Natural killer cell (primary cell): ENCODE measurements at regions not wholly inside any gene's neighbourhood (a gene's known extent, or its start where the extent isn't known, plus 50 kb on each side); places are given as distances from the start of the nearest gene placed in this dataset.

ENCODE experiments used
- ATAC-seq, 3 donors: fragments of 150-1000 bp in 2 of 3; fragments of 200-7000 bp in 1 of 3; cut with Tn5 transposase; 1 replicate in 1 of 3; 2 replicates in 2 of 3; pipeline ENCODE4 v1.10.0; 2021; ENCODE audit warnings: mild to moderate bottlenecking in 2 of 3, moderate library complexity in 2 of 3
- DNase-seq, 2 donors: peaks; one replicate each; pipeline versions ENCODE4 v3.0.0 to v3.0.0-alpha.2; 2013 to 2021; ENCODE audit warnings: mixed read lengths in 1 of 2
- H3K27ac ChIP-seq: one replicate; pipeline ENCODE4 v1.5.1; 2013; ENCODE audit warnings: mild to moderate bottlenecking, low read length
- H3K27me3 ChIP-seq: one replicate; pipeline ENCODE4 v1.6.1; 2013; ENCODE audit warnings: low read length; ENCODE audit not compliant: control insufficient read depth, insufficient read depth
- H3K36me3 ChIP-seq: one replicate; pipeline ENCODE4 v1.6.1; 2013; ENCODE audit warnings: low read length; ENCODE audit not compliant: control insufficient read depth, insufficient read depth
- H3K4me1 ChIP-seq: one replicate; pipeline ENCODE4 v1.6.1; 2013; ENCODE audit warnings: low read length; ENCODE audit not compliant: control insufficient read depth, insufficient read depth
- H3K4me3 ChIP-seq: one replicate; pipeline ENCODE4 v1.5.1; 2013; ENCODE audit warnings: low read length
- H3K9me3 ChIP-seq: one replicate; pipeline ENCODE4 v1.6.1; 2013; ENCODE audit warnings: low read length; ENCODE audit not compliant: control insufficient read depth, insufficient read depth
- H3K27ac Mint-ChIP-seq, 2 donors: one replicate each; pipeline ENCODE4 v1.8.0; 2022; ENCODE audit warnings: mild to moderate bottlenecking in 2 of 2, mixed read lengths in 2 of 2, moderate library complexity in 1 of 2
- H3K27me3 Mint-ChIP-seq, 2 donors: one replicate each; pipeline ENCODE4 v1.8.0; 2022; ENCODE audit warnings: low read depth in 2 of 2, mixed read lengths in 2 of 2
- H3K36me3 Mint-ChIP-seq: one replicate; pipeline ENCODE4 v1.8.0; 2022; ENCODE audit warnings: mixed read lengths
- H3K4me1 Mint-ChIP-seq, 2 donors: one replicate each; pipeline ENCODE4 v1.8.0; 2022; ENCODE audit warnings: mixed read lengths in 2 of 2
- H3K4me3 Mint-ChIP-seq: one replicate; pipeline ENCODE4 v1.8.0; 2022; ENCODE audit warnings: mild to moderate bottlenecking, moderate library complexity, mixed read lengths
- H3K9me3 Mint-ChIP-seq, 2 donors: one replicate each; pipeline ENCODE4 v1.8.0; 2022; ENCODE audit warnings: mixed read lengths in 2 of 2
- CTCF ChIP-seq: fragments of 200-600 bp; IDR thresholded peaks from one replicate; pipeline ENCODE4 v1.8.0; 2022; ENCODE audit warnings: antibody characterized with exemption
- WGBS: methylation state at CpG from one replicate; pipeline ENCODE4 v1.1.7; 2013; ENCODE audit warnings: missing lambda C conversion rate; ENCODE audit not compliant: insufficient coverage; 5-methylcytosine and 5-hydroxymethylcytosine counted together
- intact Hi-C: fragments of 100-400 bp; cut with micrococcal nuclease; formaldehyde crosslinking; loops from one replicate; pipeline ENCODE4 v1.14.2; 2022

- H3K4me3 Mint-ChIP-seq, result peak overlapping the region; percentile 51
- DNase-seq, result no peak
- no peaks in the 10 kb centered on the region for H3K36me3 Mint-ChIP-seq
- Histone ChIP-seq H3K27ac (no peak overlapping the region), H3K9me3 (no peaks in the 10 kb centered on the region), H3K36me3 (no peaks in the 10 kb centered on the region), H3K4me1 (no peaks in the 10 kb centered on the region), H3K4me3 (no peak overlapping the region), H3K27me3 (no peaks in the 10 kb centered on the region)
- peak overlapping the region in 1 of 2 donors; percentile 28 for H3K27ac Mint-ChIP-seq
- peaks cover 0 to 15% of the 10 kb centered on the region in 2 donors for H3K27me3 Mint-ChIP-seq
- H3K9me3 Mint-ChIP-seq, result no peaks in the 10 kb centered on the region
- no peak for ATAC-seq
- no peak for TF ChIP-seq CTCF
- peaks cover 15 to 17% of the 10 kb centered on the region in 2 donors for H3K4me1 Mint-ChIP-seq
- intact Hi-C loops, result no loop called here
- 75% methylated on average over 2 of the region's 3 CpGs for WGBS
Measured at GRCh38 chr2:147558620-147559019, 286.2 kb upstream of the ACVR2A start.

GRCh38 chr2:147554521-147555107 is 290.2 kb upstream of the ACVR2A start:
- no peak for TF ChIP-seq CTCF
- ATAC-seq (no peak), DNase-seq (no peak)
- Histone ChIP-seq H3K9me3 (no peaks in the 10 kb centered on the region), H3K27me3 (no peaks in the 10 kb centered on the region), H3K4me1 (no peaks in the 10 kb centered on the region), H3K27ac (no peak overlapping the region), H3K4me3 (no peak overlapping the region), H3K36me3 (no peaks in the 10 kb centered on the region)
- Mint-ChIP-seq H3K27me3 (peaks cover 0 to 22% of the 10 kb centered on the region in 2 donors), H3K4me3 (no peak overlapping the region), H3K36me3 (no peaks in the 10 kb centered on the region), H3K27ac (no peak overlapping the region), H3K9me3 (no peaks in the 10 kb centered on the region), H3K4me1 (peaks cover 9 to 14% of the 10 kb centered on the region in 2 donors)
- 98% methylated on average over 5 of the region's 5 CpGs for WGBS
- intact Hi-C loops, result no loop called here

- Mint-ChIP-seq H3K27ac (no peak overlapping the region), H3K4me3 (no peak overlapping the region), H3K36me3 (no peaks in the 10 kb centered on the region), H3K27me3 (peaks cover 0 to 22% of the 10 kb centered on the region in 2 donors), H3K9me3 (no peaks in the 10 kb centered on the region), H3K4me1 (peaks cover 13 to 14% of the 10 kb centered on the region in 2 donors)
- H3K27me3 ChIP-seq, result no peaks in the 10 kb centered on the region
- H3K4me3 ChIP-seq, result no peak overlapping the region
- intact Hi-C loops, result no loop called here
- no peak for TF ChIP-seq CTCF
- DNase-seq (no peak), ATAC-seq (no peak)
- WGBS, result 95% methylated on average over 6 of the region's 6 CpGs
- no peaks in the 10 kb centered on the region for H3K36me3 ChIP-seq
- H3K4me1 ChIP-seq, result no peaks in the 10 kb centered on the region
- H3K27ac ChIP-seq, result no peak overlapping the region
- H3K9me3 ChIP-seq, result no peaks in the 10 kb centered on the region
Measured at GRCh38 chr2:147553775-147554271, 291.0 kb upstream of the ACVR2A start.
